ENCODE measurements at regions not wholly inside any gene's neighbourhood (a gene's known extent, or its start where the extent isn't known, plus 50 kb on each side); places are given as distances from the start of the nearest gene placed in this dataset.

DNA sequence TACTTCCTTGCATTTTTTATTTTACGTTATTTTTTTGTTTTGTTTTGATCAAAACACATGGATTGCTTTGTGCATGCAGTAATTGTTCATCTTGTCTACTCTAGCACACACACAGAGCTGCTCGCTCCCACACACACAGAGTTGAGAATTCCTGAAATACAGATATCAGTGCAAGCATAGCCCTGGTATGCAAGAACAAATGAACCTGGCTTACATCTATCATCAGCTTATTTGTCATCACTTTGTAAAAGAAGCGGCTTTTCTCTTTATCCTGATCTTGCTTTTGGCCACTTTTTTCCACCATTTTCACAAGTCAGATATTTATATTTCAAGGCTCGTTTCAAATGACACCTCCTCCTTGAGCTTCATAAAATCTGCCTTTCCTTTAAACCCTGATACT lies 1435.7 kb downstream of the MAT2B start:
- Mint-ChIP-seq H3K9me3 (no peaks in the 10 kb centered on the region), H3K4me3 (no peak overlapping the region), H3K36me3 (no peaks in the 10 kb centered on the region), H3K27ac (no peak overlapping the region), H3K27me3 (no peaks in the 10 kb centered on the region), H3K4me1 (no peaks in the 10 kb centered on the region)

DNA sequence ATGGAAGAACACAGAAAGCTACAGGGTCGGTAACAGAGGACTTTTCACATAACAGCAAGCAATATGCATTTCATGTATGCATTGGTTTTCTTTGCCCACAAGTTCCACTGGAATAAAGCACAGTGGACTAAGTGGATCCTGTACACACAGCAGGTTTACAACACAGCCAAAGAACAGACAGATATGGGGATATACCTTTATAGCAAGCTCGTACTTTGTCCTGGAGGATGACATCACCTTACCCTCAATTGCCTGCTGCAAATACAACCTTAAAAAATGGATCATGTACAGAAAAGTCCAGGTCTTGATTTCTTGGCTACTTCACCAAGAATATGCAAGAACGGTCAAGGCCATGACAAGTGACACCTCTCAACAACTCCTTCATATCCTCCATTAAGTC lies 1445.5 kb downstream of the MAT2B start:
- H3K36me3 Mint-ChIP-seq = no peaks in the 10 kb centered on the region
- H3K9me3 Mint-ChIP-seq = peaks cover 11% of the 10 kb centered on the region
- no peaks in the 10 kb centered on the region for H3K4me1 Mint-ChIP-seq
- H3K27ac Mint-ChIP-seq = no peak overlapping the region
- no peaks in the 10 kb centered on the region for H3K27me3 Mint-ChIP-seq
- H3K4me3 Mint-ChIP-seq = no peak overlapping the region

DNA sequence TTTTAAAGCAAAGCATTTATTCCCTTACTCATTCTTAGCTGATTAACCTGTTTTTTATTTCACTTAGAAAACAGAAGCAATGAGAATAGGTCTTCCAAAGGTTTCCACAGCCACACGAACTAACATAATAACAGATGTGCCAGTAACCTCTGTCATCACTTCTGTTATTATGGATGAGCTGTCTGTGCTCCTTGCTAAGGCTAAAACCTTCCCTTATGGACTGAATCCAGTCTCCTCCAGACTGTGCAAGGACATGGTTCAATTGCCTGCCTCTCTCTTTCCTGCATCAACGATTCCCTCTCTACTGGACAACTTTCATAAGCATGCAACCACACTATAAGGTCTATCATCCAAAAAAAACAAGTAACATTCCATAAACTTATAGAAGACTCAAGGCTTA lies 1446.2 kb downstream of the MAT2B start:
- H3K9me3 Mint-ChIP-seq = peaks cover 11% of the 10 kb centered on the region
- no peak overlapping the region for H3K4me3 Mint-ChIP-seq
- no peak overlapping the region for H3K27ac Mint-ChIP-seq
- no peaks in the 10 kb centered on the region for H3K36me3 Mint-ChIP-seq
- no peaks in the 10 kb centered on the region for H3K4me1 Mint-ChIP-seq
- H3K27me3 Mint-ChIP-seq = no peaks in the 10 kb centered on the region

DNA sequence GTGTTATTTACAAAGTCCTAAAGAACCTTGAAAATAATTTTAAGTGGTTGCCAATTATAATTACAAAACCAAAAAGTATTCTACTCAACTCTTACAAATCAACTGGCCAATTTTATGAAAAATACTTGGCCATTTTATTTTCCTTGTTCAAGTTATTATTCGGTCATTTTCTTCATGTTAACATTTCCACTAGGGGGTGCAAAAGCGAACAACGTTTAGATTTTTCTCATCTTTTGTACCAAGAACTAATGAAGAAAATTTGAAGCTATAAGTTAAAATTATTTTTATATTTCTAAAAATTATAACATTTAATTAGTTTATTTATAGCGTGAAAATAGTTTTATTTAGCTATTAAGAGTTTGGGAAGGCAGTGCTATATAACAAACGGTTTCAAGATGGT lies 1453.3 kb downstream of the MAT2B start:
- Mint-ChIP-seq H3K27ac (no peak overlapping the region), H3K27me3 (no peaks in the 10 kb centered on the region), H3K4me1 (no peaks in the 10 kb centered on the region), H3K4me3 (no peak overlapping the region), H3K36me3 (no peaks in the 10 kb centered on the region), H3K9me3 (peaks cover 11% of the 10 kb centered on the region)

DNA sequence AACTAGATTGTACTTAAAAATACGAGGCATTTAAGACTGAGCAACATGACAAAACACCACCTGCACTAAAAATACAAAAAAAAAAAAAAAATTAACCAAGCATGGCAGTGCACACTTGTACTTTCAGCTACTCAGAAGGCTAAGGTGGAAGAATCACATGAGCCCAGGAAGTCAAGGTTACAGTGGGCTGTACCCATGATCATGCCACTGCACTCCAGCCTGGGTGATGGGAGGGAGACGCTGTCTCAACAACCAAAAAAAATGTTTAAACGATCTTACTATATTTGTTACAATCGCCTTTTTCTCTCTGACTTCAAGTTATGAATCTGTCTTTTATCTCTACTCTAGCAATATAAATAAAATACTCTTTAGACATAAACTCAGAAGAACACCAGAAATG lies 1454.3 kb downstream of the MAT2B start:
- Mint-ChIP-seq H3K4me3 (no peak overlapping the region), H3K27me3 (no peaks in the 10 kb centered on the region), H3K27ac (no peak overlapping the region), H3K9me3 (peaks cover 3% of the 10 kb centered on the region), H3K36me3 (no peaks in the 10 kb centered on the region), H3K4me1 (no peaks in the 10 kb centered on the region)

DNA sequence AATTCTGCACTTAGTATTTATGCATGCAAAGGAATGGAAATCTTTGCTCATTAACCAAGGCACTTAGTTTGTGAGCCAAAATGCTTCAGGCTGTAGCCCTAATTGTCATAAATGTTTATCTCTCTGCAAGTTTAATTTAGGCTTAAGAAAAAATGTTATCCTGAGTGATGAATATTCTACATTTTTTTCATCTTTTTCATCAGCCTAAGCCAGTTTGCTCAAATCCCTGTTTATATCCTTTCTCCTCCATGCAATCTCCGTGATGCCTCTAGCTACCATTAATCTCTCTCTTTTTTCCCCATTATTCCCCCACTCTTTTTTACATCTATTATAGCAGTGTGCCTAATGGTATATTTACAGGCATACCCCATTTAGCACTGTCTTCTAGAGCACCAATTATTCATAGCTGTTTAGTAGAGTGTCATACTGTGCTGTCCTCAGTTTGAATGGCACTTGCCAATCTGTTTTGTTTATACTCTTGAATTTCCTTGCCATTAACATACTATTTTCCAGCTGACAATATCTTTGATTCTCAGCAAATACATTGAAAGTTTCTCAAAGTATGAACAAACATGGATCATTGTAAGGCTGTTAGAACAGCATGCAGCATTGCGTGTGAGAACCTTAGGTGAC lies 1457.0 kb downstream of the MAT2B start:
- no peak overlapping the region for H3K27ac Mint-ChIP-seq
- no peaks in the 10 kb centered on the region for H3K27me3 Mint-ChIP-seq
- H3K36me3 Mint-ChIP-seq = no peaks in the 10 kb centered on the region
- H3K4me1 Mint-ChIP-seq = no peaks in the 10 kb centered on the region
- no peaks in the 10 kb centered on the region for H3K9me3 Mint-ChIP-seq
- H3K4me3 Mint-ChIP-seq = no peak overlapping the region

DNA sequence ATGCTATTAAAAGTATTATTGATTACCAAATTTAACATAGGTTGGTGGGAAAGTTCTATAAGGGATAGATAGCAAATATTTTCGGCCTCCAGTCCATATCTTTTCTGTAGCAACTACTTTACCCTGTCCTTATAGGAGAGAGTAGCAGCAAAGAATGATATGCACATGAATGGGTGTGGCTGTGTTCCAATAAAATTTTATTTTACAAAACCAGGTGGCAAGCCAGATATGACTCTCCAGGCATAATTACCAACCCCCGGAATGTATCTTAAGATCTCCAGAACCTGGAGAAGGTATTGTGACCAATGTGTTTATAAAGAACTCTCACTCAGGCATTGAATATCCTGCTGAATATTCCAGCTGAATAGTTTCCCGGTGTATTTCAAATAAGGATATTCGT lies 1461.2 kb downstream of the MAT2B start:
- H3K4me3 Mint-ChIP-seq = no peak overlapping the region
- no peaks in the 10 kb centered on the region for H3K27me3 Mint-ChIP-seq
- no peaks in the 10 kb centered on the region for H3K9me3 Mint-ChIP-seq
- no peak overlapping the region for H3K27ac Mint-ChIP-seq
- no peaks in the 10 kb centered on the region for H3K36me3 Mint-ChIP-seq
- H3K4me1 Mint-ChIP-seq = no peaks in the 10 kb centered on the region

DNA sequence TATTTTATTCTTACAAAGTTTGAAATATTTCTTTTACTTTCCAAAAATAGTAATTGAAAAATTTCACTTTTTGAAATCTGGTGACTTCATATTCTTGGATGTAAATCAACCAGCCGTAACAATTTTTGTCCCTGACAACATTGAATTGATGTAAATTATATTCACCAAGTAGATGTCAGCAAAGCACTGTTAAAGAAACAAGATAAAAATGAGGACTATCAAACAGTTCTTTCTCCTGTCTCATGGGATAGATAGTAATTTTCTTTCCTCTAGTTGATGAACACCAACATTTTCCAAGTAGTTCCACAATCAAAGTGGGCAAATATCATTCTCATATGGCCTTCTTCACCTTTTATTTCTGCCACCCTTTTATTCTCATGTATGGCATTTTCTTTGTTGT lies 1461.9 kb downstream of the MAT2B start:
- Mint-ChIP-seq H3K27me3 (no peaks in the 10 kb centered on the region), H3K9me3 (no peaks in the 10 kb centered on the region), H3K27ac (no peak overlapping the region), H3K36me3 (no peaks in the 10 kb centered on the region), H3K4me1 (no peaks in the 10 kb centered on the region), H3K4me3 (no peak overlapping the region)

DNA sequence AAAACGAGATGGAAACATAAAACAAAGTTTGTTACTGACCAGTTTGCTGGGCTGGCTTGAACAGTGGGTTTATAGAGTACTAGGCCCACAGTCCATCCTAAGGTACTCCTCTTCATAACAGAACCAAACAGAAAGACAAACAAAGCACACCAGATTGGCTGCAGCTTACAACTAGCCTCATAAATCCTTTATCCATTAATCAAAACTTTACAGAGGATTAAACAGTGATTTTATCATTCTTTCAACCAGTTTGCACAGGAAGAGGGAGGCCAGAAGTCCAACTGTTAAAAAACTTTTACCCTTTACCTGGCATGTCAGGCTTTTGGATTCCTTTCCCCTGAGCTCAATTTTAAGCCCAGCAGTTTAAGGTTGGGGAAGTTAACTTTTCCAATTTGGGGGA lies 1467.6 kb downstream of the MAT2B start:
- H3K4me3 Mint-ChIP-seq = no peak overlapping the region
- no peaks in the 10 kb centered on the region for H3K9me3 Mint-ChIP-seq
- no peaks in the 10 kb centered on the region for H3K27me3 Mint-ChIP-seq
- H3K27ac Mint-ChIP-seq = no peak overlapping the region
- no peaks in the 10 kb centered on the region for H3K36me3 Mint-ChIP-seq
- no peaks in the 10 kb centered on the region for H3K4me1 Mint-ChIP-seq

DNA sequence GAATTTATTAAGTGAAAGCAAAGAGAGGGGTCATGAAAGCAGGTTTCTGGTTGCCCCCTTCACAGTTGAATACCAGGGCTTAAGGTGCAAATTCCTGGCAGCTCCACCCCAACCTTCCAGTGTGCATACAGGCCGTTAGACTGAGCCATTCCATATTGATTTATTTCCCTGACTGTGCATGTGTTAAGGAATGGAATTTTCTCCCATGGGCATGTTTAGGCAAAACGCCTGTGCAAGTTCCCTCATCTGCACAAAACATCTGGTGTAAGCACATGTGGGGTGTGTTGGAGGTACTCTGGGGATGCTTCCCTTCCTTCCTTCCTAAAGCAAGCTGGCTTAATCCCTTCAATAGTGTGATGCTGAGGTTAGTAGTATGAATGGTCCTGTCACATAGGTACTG lies 1470.6 kb downstream of the MAT2B start:
- H3K27me3 Mint-ChIP-seq = no peaks in the 10 kb centered on the region
- H3K4me3 Mint-ChIP-seq = no peak overlapping the region
- no peaks in the 10 kb centered on the region for H3K4me1 Mint-ChIP-seq
- no peaks in the 10 kb centered on the region for H3K36me3 Mint-ChIP-seq
- H3K27ac Mint-ChIP-seq = no peak overlapping the region
- H3K9me3 Mint-ChIP-seq = no peaks in the 10 kb centered on the region

DNA sequence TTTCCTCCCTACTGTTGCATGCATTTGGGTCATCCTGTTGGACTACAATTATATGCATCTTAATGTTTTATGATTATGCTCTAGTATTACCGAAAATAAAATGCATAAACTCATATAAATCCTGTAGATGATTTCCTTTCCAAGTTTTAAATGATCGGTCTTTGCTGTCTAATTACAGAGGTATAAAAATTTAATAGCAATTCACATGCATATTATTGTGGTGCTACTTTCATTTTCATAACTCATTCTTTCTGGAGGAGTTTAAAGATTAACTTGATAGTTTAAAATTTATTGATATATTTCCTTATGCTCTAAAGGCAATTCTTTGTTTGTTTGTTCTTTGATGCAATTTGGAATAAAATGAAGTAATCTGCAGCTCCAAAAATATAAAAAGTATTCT lies 1475.1 kb downstream of the MAT2B start:
- no peaks in the 10 kb centered on the region for H3K36me3 Mint-ChIP-seq
- no peak overlapping the region for H3K4me3 Mint-ChIP-seq
- H3K27ac Mint-ChIP-seq = no peak overlapping the region
- no peaks in the 10 kb centered on the region for H3K4me1 Mint-ChIP-seq
- no peaks in the 10 kb centered on the region for H3K27me3 Mint-ChIP-seq
- H3K9me3 Mint-ChIP-seq = peaks cover 3% of the 10 kb centered on the region

DNA sequence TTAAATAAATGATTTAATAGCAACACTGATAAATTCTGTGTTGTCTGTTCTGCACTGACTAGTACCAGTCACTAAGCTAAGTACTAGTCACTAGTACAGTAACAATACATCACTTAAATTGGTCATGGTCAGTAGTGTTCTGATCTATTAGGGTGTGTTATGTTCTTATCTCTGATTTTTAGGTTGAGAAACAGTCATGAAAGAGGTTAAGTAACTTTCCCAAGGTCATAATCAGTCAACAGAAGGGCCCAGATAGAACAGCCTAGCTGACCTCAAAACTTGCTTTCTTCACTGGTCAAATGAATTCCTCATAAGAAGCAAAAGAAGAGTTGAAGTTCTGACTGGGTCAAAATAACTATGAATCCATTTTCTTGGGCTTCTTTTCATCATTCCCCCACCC lies 1492.7 kb downstream of the MAT2B start:
- no peaks in the 10 kb centered on the region for H3K4me1 Mint-ChIP-seq
- H3K27ac Mint-ChIP-seq = no peak overlapping the region
- H3K27me3 Mint-ChIP-seq = no peaks in the 10 kb centered on the region
- H3K9me3 Mint-ChIP-seq = peaks cover 18% of the 10 kb centered on the region
- H3K4me3 Mint-ChIP-seq = no peak overlapping the region
- H3K36me3 Mint-ChIP-seq = no peaks in the 10 kb centered on the region

DNA sequence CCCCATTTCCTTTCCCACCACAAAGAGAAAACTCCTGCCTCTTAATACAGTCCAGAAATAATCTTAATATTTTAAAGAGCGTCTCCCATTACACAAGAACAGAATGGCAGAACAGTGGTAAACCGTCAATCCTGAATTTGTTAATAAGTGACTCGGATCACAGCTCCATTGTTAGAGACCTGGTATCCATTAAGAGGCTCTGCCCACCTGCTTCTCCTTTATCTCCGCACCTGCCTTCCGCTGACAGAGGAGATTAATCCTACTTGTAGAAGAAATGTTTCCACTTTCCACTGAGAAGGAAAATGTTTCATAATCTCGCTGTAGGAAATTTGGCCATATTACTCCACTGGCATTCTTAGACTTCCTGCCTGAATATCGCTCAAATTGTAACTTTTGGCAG lies 1493.2 kb downstream of the MAT2B start:
- Mint-ChIP-seq H3K4me3 (no peak overlapping the region), H3K4me1 (no peaks in the 10 kb centered on the region), H3K36me3 (no peaks in the 10 kb centered on the region), H3K27ac (no peak overlapping the region), H3K27me3 (no peaks in the 10 kb centered on the region), H3K9me3 (peaks cover 14% of the 10 kb centered on the region)

DNA sequence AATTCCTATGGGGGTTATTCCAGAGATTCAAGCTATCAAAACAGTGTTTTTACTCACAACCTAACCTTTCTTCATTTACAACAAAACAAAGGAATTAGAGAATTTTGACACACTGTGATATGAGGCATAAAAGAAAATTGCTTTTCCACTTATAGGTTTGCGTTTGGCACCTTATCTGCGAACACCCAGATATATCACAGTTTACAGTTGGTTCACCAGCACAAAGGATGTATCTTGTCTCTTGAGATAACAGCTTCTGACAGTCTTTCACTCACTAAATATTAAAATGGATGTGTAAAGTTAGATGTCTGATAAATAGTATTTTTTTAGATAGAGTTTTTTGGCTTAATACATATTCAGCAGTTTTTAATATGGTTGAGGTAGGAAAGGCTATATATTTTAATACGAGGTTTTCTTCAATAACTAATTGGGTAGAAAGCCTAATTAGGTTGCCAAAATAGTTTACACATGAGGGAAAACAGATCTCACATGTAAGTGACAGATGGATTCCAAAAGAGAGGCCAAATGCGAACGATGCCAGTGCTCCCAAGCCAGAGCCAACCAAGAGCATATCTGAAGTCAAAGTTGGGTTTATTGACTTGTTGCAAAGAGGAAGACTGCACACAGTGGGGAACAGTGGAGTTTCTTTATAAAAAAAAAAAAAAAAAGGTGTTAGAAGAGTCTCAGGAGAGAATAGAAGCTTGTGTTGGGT lies 1495.2 kb downstream of the MAT2B start:
- H3K36me3 Mint-ChIP-seq = no peaks in the 10 kb centered on the region

DNA sequence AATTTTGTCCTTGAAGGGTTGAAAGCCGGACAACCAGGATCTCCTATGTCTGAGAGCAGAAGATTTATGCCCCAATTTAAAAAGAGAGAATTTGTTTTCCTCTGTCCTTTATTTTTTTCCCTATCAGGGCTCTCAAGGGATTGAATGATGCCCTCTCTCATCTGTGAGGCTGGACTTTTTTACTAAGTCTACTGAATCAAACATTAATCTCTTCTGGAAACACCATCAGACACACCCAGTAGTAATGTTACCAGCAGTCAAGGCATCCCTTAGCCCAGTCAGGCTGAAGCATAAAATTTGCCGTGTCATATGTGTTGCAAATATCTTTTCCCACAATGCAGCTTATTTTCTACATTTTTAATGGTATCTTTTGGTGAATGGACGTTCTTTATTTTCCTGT lies 1497.9 kb downstream of the MAT2B start:
- H3K4me1 Mint-ChIP-seq = no peaks in the 10 kb centered on the region
- no peak overlapping the region for H3K4me3 Mint-ChIP-seq
- peaks cover 5% of the 10 kb centered on the region for H3K9me3 Mint-ChIP-seq
- H3K36me3 Mint-ChIP-seq = no peaks in the 10 kb centered on the region
- no peaks in the 10 kb centered on the region for H3K27me3 Mint-ChIP-seq
- H3K27ac Mint-ChIP-seq = no peak overlapping the region

More for the DNA sequence above, 1495.2 kb downstream of the MAT2B start:
- H3K27ac Mint-ChIP-seq = no peak overlapping the region
- H3K4me3 Mint-ChIP-seq = no peak overlapping the region
- peaks cover 8% of the 10 kb centered on the region for H3K9me3 Mint-ChIP-seq
- H3K27me3 Mint-ChIP-seq = no peaks in the 10 kb centered on the region
- no peaks in the 10 kb centered on the region for H3K4me1 Mint-ChIP-seq

DNA sequence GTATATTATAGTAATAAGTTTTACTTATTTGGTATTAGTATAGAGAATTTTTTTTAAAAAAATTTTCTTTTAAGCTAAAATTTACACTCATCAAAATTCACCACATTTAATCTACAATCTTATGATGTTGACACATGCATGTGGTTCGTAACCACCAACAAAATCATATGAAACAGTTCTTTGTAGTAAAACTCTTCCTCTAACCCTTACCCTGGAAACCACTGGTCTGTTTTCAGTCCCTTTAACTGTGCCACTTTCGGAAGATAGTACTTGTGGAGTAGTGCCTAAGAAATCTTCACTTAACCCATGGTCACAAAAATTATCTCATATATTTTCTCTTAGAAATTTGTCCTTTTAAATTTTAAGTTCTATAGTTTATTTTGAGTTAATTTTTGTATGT lies 1498.8 kb downstream of the MAT2B start:
- no peaks in the 10 kb centered on the region for H3K36me3 Mint-ChIP-seq
- no peaks in the 10 kb centered on the region for H3K4me1 Mint-ChIP-seq
- no peaks in the 10 kb centered on the region for H3K27me3 Mint-ChIP-seq
- H3K4me3 Mint-ChIP-seq = no peak overlapping the region
- peaks cover 5% of the 10 kb centered on the region for H3K9me3 Mint-ChIP-seq
- no peak overlapping the region for H3K27ac Mint-ChIP-seq

DNA sequence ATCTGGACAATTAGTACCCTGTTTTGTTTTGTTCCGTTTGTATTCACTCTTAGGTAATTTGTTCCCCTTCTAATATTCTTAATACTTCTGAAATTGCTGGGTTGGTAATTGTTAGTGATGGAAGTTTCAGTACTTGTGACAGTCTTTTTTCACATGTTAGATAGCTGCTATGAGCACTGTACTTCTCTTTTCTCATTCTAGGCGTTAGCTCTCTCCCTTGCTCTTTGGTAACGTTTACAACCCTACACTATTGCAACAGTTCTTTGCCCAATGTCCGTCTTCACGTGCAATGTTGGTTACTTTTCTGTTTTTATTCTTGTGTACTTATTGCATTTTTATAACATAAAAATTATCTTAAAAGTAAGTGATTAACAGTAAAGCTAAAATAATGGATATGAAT lies 1509.0 kb downstream of the MAT2B start:
- Mint-ChIP-seq H3K9me3 (no peaks in the 10 kb centered on the region), H3K27me3 (no peaks in the 10 kb centered on the region), H3K36me3 (no peaks in the 10 kb centered on the region), H3K27ac (no peak overlapping the region), H3K4me3 (no peak overlapping the region), H3K4me1 (no peaks in the 10 kb centered on the region)
